Kidney glomerular epithelial cell (primary cell): ENCODE measurements at regions not wholly inside any gene's neighbourhood (a gene's known extent, or its start where the extent isn't known, plus 50 kb on each side); places are given as distances from the start of the nearest gene placed in this dataset.
"Not testable (repeated sequence)": the region's sequence is repeated elsewhere in the genome, so short reads cannot be mapped to it uniquely, and the experiment has no call there.

ENCODE experiments used
- DNase-seq: peaks from one replicate; lab custom pipeline; 2025; lab: John Stamatoyannopoulos, UW

DNA sequence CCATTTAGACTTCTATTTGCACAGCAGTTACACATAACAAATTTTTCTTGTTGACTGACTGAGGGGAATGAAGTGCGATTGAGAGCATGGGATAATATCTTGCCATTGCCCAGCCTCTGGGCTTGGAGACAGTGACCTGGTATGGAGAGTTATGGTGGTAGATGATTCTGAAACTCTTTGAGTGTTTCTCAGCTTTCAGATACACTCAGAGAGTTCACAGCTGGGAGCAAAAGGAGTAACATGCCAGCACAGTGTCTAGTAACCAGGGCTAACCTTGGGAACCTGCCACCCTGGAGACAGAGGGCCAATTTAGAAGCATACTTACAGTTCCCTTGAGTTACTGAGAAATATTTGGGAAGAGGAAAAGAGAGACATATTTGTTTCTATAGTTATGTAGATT lies 1099.3 kb upstream of the CELF4 start:
- DNase-seq: no peak

DNA sequence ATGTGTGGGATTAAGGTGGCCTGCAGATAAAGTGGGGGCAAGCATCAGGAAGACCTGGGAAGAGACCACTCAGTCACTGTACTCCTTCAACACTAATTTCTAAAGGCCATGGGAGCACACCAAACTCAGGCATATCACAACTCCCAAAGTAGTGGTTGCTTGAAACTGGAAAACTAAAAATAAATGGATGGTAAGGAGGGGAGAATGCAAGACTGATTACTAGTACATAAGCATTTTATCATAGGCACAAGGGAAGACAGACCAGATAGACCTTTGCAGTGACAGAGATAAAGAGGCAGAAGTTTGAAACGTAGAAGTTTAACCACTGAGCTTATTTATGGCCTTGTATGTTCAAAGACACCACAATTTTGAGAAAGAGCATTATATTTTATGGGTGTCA lies 1098.1 kb upstream of the CELF4 start:
- DNase-seq: no peak

DNA sequence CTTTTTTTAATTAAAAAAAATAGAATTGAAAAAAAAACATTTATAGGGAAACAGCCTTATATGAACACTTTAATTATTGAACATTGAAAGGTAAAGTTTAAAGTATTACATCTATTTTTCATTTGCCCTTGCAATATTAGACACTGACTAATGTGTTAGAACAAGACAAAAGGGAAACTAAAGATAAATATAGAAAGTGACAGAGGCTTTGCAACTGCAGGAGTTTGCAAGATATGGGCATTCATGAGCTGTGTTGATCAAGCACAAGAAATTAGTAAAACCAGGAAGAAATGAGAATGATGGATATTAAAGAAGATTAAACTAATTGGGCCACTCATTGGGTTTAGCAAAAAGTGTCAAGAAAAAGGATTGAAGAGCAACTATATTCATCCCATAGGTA lies 1097.7 kb upstream of the CELF4 start:
- no peak for DNase-seq

DNA sequence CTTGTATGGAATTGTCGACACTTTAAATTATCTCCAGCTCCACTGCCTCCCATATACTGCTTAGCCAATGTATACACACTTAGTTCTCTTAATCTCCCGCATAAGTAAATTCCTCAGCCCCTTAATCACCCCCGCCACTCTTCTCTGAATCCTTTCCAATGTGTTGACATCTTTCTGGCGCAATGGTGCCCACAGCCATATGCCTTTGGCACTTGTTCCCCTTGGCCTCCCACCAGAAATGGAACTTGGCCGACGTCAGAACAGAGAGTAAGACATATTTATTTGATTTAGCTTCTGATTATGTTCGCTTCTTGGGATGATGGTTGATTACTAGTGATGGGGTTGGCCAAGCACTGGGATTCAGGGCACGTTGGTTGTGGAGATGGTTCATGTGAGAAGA lies 1089.3 kb upstream of the CELF4 start:
- no peak for DNase-seq

DNA sequence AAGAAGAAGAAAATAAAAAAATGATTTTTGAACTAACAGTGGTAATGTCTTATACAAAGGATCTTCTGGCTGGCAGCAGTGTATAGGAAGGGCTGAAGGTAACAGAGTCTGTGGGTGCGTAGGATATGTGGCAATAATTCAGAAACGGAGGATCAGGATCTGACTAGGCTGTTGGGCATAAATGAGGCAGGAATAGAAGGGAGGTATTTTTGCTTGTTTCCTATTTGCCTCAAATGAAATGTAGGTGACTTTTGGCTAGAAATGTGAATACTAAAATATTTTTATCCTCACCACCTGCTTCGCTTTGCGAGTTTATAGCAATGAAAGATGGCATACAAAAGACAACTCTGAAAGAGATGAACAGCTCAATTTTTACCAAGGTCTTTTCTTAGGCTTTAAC lies 1086.1 kb upstream of the CELF4 start:
- DNase-seq: no peak

DNA sequence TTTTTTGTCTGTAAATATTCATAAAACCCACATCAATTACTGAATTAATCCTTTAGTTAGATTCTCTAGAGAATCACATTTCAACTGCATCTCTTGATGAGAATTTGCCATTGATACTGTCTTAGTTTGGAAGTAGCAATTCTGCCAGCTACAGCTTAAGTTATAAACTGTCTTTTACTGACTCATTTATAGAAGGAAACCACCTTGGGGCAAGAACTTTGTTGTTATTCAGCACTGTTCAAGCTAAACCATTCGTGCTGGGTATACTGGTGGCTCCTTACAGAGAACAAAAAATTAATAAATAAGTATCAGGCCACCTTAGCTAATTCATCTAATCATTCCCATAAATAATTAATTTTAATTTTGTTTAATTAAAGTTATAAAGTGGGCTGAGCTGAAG lies 1082.6 kb upstream of the CELF4 start:
- DNase-seq: no peak

DNA sequence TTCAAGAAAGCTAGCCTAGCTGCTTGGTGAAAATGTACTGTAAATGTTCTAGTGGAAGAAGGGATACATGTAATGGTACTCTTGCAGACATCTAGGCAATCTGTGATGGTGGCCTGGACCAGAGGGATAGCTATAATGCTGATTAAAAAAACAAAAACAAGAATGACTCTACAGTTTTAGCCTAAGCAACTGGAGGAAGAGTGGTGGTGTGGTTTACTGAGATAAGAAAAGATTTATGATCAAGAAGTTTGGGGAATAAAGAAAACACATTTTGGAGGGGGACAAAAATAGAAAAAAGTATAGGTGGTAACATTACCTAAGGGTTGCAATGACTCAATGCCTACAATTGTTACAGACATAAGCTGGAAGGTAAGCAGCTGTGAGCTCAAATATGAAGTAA lies 1080.7 kb upstream of the CELF4 start:
- no peak for DNase-seq

DNA sequence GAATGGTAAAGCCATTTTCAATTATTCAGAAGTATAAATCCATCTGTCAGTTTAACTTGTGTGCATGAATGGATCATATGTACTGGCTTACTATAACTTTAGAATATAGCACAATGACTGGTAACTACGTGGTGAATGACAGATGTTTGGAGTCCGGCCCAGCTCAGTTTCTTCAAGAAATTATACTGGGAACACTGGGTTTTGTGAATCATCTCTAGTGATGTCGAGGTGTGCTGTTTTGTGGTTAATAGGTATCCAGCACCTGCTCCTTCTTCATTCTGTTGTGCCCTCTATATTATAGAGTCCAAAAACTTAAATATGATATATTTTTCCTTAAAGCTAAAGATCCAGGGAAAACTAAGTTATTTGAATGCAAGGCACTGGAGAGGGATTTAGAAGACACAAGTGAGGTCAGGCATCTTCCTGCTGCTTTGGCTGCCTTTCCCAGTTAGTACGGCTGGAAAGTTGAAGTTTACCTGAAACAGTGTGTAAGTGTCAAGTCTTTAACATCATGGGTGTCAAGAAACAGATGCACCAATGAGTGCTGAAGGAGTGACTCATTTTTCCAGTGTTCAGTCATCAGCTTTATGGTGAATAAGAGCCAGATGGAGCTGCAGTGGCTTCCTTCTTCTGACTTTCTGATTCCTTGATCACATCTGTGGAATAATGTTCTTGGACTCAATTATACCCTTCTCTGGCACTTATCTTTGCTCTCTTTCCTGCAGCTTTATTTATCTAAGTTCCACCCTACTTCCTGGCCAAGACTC lies 1079.5 kb upstream of the CELF4 start:
- DNase-seq: no peak

DNA sequence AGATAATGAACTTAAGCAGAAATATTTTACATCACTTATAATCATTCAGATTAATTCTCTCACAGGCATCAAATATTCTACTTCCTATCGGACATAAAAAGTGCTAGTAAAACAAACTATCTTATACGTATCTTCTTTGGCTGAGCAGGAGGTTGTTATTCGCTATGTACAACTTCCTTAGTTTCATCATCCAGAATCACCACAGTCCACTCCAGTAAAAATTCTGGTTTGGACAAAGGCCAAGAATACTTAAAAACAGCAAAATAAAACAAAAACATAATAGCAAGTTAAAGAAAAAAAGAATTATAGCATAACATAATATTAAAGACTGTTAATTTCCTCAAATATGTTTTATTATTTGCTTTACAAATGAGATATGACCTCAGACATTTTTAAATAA lies 1077.1 kb upstream of the CELF4 start:
- no peak for DNase-seq

DNA sequence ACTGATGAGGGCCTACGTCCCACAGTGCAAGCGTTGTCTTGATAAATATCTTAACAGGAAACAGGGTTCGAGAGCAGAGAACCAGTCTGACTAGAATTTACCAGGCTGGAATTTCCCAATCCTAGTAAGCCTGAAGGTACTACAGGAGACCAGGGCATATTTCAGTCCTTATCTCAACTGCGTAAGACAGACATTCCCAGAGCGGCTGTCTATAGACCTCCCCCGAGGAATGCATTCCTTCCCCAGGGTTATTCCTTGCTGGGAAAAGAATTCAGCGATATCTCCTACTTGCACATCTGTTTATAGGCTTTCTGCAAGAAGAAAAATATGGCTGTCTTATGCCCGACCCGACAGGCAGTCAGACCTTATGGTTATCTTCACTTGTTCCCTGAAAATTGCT lies 1074.1 kb upstream of the CELF4 start:
- not testable (repeated sequence) for DNase-seq

DNA sequence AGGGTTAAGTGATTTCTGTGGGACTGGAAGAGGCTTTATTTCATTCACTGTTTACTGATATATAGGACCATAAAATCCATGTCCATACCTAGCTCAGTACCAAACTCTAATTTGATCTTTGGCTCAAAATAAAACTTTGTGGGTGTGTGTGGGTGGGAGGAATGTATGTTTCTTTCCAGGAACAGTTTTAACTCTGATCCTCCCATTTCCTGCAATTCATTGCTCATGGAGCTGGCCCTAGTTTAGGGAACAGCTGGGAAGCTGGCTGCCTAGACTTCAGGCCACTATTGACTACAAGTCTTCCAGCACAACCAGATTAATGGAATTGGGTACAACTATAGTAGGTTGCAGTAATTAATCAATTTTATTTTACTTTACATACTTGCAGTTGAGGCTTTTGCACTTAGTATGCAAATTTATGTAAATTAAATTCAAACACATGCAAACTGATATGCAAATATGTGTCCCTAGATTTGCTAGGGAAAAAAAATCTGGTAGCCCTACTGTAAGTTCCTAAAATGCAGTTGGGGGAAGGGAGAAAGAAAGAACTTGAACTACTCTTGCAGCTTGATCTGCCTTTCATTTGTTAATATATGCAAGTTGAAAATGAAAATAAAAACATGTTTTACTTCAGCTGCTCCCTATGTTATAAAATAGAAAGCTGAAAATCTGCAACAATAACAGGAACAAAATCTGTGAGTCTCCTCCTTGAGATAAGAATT lies 1070.3 kb upstream of the CELF4 start:
- DNase-seq: no peak

DNA sequence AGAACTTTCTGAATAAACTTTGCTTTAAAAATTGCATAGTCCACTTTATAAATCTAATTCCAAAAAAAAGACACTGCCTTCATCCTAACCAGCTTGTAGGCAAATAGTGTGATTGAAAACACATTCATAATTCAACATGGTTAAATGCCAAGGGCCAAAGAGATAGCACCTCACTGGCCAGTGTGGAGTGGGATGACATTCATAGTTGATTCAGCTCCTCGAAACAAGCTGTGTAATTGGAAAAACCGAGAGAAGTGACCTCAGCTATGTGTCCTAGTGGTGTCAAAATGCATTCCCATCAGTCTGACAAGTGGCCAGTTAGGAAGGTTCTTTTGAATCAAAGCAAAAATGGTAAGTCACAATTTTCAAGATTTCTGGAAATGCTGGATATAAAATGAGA lies 1068.5 kb upstream of the CELF4 start:
- no peak for DNase-seq

DNA sequence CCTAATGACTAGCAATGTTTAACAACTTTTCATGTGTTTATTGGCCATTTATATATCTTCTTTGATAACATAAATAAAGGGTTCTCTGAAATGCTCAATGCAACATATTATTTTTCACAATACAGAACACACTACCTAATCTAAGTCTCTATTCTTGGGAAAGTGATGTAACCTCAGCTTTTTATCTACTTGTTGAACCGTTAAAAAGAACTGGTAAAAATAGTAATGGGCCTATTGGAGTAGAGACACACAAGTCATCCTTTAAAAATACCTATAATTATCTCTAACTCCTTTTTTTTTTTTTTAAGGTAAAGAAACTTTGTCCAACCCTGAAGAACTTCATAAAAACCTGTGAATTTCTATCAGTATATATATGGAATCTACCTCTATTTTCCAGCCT lies 1067.7 kb upstream of the CELF4 start:
- DNase-seq: no peak

DNA sequence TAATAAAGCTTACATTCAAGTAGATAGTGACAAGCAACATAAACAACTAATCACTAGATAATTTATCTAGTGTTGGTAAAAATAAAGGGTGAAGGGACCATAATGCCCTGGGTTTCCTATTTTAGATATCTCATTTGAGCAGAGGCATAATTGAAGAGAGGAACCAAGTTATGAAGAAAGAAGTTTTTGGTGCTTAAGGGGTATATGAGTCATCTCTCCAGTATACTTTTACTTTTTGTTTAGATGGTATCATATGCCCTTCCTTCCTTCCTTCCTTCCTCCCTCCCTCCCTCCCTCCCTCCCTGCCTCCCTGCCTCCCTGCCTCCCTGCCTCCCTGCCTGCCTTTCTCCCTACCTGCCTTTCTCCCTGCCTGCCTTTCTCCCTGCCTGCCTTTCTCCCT lies 1053.5 kb upstream of the CELF4 start:
- DNase-seq: no peak

DNA sequence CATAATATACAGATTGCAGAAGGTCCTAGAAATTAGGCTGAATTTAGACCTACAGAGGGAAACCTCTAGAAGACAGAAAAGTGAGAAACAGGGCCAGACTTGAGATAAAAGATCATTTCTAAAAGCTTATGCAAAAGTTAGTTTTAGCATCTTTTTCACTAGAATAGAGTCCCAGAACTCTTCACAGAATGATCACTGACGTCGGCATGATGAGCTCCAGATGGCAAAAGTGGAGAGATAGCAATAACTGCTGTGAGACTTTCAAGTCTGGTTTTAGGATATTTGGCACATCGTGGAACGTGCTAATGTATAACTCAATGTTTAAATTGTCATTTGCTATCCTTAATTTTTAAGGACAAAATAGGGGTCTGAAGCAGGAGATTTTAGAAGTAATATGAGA lies 1050.7 kb upstream of the CELF4 start:
- no peak for DNase-seq

DNA sequence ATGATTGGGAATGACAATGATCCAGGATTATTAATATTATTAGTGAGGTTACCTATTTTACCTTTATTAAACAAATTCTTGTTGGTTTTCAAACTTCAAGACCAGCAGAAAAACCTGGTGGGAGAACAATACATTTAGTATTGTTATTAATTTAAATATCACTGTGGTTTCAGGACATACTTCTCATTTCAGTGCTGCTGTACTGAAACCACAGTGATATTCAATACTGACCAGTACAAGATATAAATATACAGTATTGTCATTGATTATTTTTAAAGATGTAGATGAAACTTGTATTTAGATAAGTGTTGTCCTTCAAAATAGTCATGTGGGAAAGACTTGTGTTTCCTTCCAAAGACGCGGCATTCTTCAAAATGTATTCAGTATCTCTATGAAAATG lies 1047.3 kb upstream of the CELF4 start:
- DNase-seq: no peak

DNA sequence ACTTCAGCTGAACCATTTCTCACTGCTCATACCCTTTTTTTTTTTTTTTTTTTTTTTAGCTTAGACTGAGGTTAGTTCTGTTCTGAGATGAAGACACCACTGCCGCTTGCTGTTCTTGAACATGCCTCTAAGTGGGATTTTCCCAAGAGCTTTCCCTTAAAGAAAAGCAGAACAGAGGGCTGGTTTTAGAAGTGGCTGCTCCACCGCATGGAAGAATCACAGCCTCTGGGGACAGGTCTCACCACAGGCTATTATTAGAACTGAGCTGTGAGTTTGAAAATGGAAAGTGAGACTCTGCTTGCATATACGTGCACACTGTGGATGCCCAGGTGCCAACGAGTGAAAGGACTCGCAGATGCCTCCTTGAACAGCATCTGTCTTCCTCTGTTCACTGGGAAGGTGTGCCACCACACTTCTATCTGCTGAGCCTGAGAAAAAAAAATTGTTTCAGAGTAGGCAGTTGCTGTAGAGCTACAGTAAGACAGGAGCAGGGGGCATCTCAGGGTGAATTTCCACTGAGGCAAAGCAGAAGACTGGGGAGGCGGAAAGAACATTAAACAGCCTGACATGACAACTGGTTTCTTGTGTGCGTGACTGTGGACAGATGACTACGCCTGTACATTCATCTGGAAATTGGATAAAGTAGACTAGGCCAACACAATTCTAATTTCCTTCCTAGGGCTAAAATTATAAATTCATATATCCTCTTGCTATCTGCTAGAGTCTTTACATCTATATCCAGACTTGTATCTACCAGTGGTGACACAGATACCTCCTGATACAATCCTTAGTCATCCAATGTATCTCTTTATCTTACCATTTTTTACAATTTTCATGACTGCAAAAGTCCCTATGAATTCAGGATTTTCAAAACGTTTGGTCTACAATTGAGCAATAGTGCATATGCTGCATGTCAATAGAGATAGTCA lies 1045.7 kb upstream of the CELF4 start:
- DNase-seq: no peak

DNA sequence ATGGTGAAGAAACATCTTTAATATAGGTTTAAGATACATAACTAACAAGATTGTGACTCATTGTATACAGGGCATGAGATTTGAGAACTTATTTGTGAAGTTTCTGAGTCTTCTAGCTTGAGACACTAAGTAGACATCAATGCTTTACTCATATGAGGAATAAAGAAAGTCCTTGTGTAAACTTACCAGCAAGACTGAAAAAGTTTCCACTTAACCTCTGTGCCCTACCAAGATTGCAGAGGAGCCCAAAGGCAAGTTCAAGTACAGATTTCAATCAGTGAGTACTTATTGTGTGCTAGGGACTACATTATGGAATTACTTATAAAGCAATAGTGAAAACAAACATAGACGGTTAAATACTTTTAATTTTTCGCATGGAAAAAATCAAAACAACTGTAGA lies 1041.2 kb upstream of the CELF4 start:
- DNase-seq: no peak

DNA sequence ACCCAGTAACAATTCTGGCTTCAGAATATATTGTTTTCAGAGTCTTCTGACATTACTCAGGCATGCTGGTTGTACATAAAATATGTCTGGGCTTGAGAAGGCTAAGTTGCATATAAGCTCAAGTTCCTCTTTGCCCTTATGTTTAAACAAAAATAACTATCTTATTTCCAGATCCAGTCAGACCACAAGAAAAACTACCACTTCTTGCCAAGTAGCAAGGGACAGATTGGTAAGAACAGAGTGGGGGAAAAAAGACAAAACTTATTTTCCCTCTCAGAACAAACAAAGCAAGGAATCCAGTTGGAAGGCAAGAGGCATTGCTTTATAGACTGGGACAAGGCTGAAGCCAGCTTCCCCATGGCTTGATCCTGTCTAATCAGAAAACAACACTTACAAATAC lies 1036.7 kb upstream of the CELF4 start:
- DNase-seq: no peak

DNA sequence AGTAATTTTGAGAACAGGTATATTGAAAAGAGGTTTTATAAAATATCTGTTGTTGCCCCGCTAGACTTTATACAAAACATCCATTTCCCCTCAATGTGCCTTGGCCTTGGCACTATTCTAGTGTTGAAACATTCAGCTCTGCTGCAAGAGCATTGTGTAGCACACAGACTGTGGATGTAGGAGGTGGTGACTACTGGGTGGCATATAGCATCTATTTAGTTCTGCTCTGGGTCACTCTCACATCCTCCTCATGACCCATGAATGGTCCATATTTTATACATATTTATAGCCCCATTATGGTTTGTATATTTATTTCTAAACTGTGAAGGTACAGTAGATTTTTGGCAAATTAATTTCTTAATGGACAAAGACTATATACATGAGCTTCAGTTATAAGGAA lies 1022.0 kb upstream of the CELF4 start:
- no peak for DNase-seq

DNA sequence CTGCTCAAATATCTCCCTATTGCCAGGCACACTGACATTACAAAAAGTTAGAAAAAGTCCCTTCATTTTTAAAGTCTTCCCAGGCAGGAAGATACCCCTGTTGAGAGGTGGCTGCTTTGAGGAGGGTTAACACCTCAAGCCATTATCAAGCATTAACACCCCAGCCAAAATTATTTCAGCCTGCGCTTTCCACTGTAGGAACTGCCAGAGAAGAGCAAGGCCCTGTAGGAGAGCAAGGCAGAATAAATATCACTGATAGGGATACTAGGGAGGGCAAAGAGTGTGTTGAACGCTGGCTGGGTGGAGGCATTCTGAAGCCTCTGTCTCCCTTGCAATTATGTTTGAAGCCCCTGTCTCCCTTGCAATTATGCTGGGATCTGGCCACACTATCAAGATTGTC lies 1020.7 kb upstream of the CELF4 start:
- no peak for DNase-seq

DNA sequence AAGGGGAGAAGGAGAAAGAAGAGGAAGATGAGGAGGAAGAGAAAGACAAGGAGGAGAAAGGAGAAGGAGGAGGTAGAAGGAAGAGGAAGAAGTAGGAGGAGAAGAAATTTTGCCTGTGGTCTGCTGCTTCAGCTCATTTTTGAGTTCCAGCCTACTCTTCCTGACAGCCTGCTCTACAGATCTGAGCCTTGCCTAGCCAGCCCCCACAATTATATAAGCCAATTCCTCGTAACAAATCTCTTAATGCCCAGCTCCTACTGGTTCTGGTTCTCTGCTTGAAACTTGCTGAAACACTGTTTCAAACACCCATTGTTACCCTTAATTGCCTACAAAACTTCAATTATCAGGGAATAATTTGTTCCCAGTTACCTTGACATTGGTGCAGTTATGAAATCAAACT lies 1014.2 kb upstream of the CELF4 start:
- no peak for DNase-seq

DNA sequence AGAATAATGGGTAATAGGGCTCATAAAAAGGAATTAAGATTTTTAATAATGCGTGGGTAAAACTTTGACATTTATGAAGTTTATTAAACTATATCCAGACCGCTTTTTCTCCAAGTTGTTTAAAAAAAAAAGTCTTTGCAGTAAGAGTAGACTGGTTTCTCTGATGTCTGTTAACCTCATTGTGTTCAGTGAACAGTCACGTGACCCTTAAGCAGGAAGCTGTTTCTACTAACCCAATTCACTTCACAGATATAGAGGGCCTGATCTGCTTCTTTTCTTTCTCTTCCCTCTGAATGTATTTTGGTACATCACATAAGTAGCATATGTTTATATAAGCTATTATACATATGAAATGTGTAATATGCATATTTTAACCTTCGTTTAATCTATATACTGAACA lies 1011.3 kb upstream of the CELF4 start:
- no peak for DNase-seq
